GM18870 (cell line): ENCODE measurements at regions not wholly inside any gene's neighbourhood (a gene's known extent, or its start where the extent isn't known, plus 50 kb on each side); places are given as distances from the start of the nearest gene placed in this dataset.

Experiments used
- ATAC-seq: cut with Tn5 transposase; IDR thresholded peaks from one replicate; pipeline ENCODE4 v1.9.1; 2021; ENCODE audit warnings: moderate library complexity; ENCODE audit not compliant: unreplicated experiment

- ATAC-seq = no peak
Measured at GRCh38 chr13:73195091-73195490, 136.3 kb downstream of the KLF5 start.

DNA sequence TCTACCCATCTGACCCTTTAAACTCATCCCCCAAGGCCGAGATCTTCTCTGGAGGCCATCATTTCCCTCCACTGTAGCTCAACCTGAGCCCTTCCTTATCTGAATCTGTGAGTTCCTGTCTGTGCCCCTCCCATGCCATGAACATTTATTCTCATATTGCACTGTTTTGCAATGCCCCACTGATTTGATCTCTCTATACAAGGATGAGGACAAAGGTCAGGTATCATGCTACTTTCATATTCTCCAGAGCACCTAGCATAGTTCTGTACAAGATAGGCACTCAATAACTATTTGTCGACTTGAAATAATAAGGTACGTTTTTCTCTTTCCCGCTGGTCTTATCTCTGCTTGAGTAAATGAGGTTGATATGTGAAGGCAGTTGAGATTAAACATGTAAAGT, 135.5 kb downstream of the KLF5 start:
- no peak for ATAC-seq

DNA sequence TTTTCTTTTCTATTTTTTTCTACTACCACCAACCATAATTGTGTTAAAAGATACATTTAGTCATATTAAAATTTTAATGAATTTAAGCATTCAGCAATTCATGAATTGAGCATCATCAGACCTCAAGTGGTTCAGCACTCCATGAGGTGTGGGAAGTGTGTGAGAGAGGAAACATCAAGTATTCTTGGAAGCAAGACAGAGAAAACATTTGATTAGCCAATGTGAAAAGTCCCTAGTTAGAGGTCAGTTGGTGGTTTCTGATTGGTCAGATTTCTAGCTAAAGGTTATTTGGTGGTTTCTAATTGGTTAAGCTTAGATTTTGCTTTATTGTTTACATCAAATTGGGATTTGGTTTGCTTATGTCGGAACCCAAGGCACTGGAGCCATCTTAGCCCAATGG, 134.7 kb downstream of the KLF5 start:
- ATAC-seq = no peak

DNA sequence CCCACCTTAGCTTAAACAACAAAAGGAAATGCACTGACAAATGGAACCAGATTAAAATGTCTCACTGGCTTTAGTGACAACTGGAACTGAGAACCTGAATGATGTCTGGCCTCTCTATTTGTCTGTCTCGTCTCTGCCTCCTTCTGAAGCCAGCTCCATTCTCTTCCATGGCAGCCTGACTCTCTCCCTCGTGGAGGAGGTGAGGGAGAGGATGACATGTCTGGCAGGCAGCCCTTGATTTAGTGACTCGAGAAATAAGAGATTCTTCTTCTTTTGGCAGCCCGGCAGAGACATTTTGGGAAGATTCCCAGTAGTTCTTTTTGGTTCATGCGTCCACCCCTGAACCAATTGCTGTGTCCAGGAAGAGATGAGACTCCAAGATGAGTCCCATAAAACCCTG, 131.7 kb downstream of the KLF5 start:
- no peak for ATAC-seq

DNA sequence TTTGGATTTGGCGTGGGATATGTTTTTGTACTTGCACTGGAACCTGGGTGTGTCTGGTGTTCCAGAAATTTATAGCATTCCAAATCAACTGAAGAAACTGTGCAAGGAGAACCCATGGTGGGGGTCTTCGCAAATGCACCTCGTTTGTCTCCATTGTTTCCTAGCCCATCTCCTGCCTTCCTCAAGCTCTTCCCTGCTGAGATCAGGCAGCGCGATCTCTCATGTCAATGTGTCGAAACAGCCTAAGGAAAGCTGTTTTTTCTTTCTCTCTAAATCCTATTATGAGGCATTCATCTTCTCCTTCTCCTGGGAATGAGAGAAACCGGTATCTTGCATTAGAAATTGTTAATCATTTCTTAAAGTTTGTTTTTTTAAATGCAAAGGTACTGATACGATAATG, 131.0 kb downstream of the KLF5 start:
- ATAC-seq = no peak

DNA sequence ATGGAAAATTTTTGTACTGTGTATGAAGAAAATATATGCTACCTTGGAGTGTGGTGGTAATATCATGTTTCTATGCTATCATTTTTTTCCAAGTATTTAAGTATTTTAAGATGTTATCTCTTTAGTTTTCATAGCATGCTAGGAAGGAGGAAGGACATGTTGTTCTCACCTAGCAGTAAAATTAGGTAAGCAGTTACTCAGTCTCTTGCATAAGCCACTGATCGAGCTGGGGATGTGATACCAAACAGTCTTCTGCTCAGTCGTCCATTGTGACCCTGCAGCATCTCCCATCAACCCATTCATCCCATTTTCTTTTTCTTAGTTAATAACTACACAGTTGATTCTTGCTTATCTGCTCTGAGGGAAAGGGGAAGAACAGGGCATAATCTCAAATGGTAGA, 130.6 kb downstream of the KLF5 start:
- no peak for ATAC-seq

GRCh38 chr13:73187106-73187505, 128.3 kb downstream of the KLF5 start:
- ATAC-seq = no peak

DNA sequence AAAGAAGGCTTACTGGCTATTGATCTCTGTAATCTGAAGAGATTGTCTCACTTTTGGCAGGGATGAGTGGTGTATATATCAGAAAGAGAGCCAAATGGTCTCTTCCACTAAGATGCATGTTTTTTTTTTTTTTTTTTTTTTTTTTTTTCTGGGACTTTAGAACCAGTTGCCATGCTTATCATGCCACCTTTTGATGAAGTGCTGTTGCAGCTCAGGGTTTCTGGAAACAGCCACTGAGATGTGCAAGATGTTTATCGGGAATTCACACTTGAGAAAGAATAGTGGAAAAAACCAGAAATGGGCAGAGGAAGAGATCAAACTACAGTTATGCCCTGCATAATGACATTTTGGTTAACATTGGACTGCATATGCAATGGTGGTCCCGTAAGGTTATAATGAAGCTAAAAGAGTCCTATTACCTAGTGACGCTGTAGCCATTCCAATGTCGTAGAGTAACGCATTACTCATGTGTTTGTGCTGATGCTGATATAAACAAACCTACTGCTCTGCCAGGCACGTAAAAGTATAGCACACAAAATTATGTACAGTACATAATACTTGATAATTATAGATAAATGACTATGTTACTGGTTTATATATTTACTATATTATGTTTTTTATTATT, 121.0 kb downstream of the KLF5 start:
- no peak for ATAC-seq

- ATAC-seq = no peak
Measured at GRCh38 chr13:73177916-73178565, 119.2 kb downstream of the KLF5 start.

- ATAC-seq = no peak
Measured at GRCh38 chr13:73177017-73177416, 118.2 kb downstream of the KLF5 start.

- no peak for ATAC-seq
Measured at GRCh38 chr13:73174521-73175010, 115.8 kb downstream of the KLF5 start.

DNA sequence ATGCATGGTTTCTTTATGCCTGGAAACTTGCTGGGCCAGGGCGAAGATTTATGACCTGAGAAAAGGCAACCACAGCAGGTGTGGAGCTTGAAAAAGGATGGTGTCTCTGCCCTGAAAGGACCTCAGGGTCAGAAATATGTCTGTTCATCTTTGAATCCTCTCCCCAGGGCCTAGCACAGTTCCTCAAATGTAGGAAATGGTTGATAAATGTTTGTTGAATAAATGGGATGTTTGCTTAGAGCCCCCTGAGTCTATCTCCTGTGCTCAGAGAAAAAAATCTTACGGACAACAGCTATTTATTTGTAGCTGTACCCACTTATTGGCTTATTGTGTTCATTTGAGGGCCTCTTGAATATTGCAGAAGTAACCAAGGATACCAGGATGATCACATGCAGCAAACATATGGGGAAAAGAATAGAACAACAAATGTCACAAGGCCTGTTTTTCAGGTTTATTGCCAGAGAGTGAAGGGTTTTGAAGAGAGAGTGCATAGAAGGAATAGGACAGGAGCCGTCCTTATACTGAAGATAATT, 114.5 kb downstream of the KLF5 start:
- ATAC-seq = no peak

GRCh38 chr13:73171926-73172325, 113.1 kb downstream of the KLF5 start:
- ATAC-seq = no peak

DNA sequence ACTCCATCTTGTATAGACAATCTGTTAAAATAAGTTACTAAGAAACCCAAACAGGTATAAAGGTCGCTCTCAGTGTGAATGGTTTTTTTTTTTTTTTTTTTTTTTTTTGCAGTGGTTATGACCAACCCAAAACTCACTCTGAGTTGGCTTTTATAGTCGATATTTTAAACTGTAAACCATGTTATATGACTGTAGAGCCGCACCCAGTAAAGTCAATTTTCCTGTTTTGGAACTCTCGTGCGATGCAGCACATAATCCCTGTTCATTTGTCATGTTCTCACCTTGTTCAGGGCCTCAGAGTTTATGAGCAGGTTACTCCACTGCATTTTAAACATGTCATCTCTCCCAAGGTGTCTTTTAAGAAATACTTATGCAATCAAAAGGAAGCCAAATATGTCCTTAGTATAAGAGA, 112.5 kb downstream of the KLF5 start:
- no peak for ATAC-seq

GRCh38 chr13:73169971-73170370, 111.2 kb downstream of the KLF5 start:
- ATAC-seq = peak; percentile 55

DNA sequence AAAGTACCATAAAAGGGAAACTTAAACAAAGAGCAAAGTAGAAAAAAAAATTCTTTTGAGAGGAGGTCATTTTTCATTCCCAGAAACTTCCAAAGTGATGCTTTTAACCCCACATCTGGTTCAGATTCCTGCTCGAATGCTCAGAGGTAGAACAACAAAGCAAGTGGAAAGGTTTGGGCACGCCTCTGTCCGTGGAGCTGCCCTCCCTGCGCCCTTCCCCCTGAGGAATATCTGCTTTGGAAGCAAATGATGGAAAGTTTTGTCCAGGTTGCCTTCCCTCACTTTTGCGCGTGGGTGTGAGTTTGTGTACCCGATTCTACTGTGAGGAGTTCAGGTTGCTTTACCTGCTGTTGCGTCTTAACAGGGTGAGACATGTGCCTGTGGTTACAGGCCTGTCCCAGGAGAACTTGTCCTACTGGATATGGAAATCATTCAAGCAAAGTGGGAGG, 110.2 kb downstream of the KLF5 start:
- no peak for ATAC-seq

DNA sequence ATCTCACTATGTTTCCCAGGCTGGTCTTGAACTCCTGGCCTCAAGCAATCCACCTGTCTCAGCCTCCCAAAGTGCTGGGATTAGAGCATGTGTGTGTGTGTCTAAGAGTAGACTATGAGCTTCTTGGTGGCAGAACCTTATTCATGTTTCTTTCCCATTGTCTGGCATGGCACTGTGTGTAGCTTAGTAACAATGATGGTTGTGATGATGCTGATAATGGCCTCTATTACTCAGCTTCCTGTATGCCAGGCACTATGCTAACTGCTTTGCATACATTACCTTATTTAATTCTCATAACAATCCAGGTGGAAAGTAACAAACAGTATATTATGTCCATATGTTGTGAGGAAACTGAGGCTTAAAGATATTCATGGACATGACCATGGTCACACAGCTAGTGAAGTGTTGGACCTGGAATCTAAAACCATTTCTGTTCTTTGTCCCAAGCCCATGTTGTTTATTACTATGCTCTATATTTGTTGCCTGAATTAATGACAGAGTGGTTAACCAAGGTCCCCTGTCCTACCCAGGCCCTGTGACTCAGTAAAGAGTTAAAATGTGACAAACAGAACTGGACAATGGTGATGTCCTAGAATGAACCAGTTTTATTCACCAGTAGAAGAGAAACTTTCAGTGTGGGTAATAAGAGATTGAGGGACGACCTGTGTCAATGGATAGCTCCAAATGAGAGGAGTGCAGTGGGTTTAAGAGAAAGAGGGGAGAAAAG, 109.6 kb downstream of the KLF5 start:
- ATAC-seq = no peak

GRCh38 chr13:73167028-73167820, 108.4 kb downstream of the KLF5 start:
- ATAC-seq = no peak

GRCh38 chr13:73166204-73166603, 107.4 kb downstream of the KLF5 start:
- no peak for ATAC-seq

- ATAC-seq = no peak
Measured at GRCh38 chr13:73162912-73163911, 104.4 kb downstream of the KLF5 start.
